ENCODE measurements at regions not wholly inside any gene's neighbourhood (a gene's known extent, or its start where the extent isn't known, plus 50 kb on each side); places are given as distances from the start of the nearest gene placed in this dataset.
"Not testable (repeated sequence)": the region's sequence is repeated elsewhere in the genome, so short reads cannot be mapped to it uniquely, and the experiment has no call there.

DNA sequence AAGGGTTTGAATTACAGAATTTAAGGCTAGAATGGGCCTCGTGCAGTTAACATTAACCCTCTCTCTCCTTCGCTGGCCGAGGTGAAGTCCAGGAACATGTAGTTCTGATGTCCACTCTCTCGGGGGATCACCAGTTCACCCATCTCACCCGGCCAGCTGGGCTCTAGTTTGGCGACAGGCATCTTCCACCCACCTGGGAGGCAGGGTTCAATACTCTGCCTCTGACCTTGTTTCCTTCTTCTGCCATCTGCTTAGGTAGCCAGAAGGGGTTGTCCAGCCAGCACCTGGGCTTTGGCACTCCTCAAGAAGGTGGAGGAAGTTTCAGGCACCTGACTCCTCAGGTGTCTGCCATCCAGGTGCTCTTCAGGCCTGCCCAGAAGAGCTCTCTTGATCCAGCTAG is 2857.8 kb downstream of the RPIA start:
- H3K27me3 Mint-ChIP-seq (ENCODE audit: low read depth, unreplicated experiment); H3K4me3 Mint-ChIP-seq (ENCODE audit: unreplicated experiment); H4K20me1 ChIP-seq (ENCODE audit: insufficient read depth, low read length); H3K36me3 ChIP-seq (ENCODE audit: insufficient read depth, low read length); H3K9me3 ChIP-seq (ENCODE audit: insufficient read depth, low read depth, low read length); H3K27ac ChIP-seq (ENCODE audit: low read depth, low read length); H3K27ac Mint-ChIP-seq (ENCODE audit: unreplicated experiment); H3K9ac ChIP-seq (ENCODE audit: low read length); H2AFZ ChIP-seq (ENCODE audit: low read depth, low read length); DNase-seq (ENCODE audit: low read depth); H3K4me1 ChIP-seq (ENCODE audit: insufficient read depth, low read length); FAIRE-seq; H3K4me3 ChIP-seq (ENCODE audit: insufficient read depth, low read depth, low read length); H3K4me1 Mint-ChIP-seq (ENCODE audit: low read depth, unreplicated experiment); H3K79me2 ChIP-seq (ENCODE audit: insufficient read depth, low read length); H3K9me3 Mint-ChIP-seq (ENCODE audit: unreplicated experiment); H3K27me3 ChIP-seq (ENCODE audit: insufficient read depth, low read length); H3K4me2 ChIP-seq (ENCODE audit: low read length); H3K36me3 Mint-ChIP-seq (ENCODE audit: low read depth, unreplicated experiment): not testable (repeated sequence)

DNA sequence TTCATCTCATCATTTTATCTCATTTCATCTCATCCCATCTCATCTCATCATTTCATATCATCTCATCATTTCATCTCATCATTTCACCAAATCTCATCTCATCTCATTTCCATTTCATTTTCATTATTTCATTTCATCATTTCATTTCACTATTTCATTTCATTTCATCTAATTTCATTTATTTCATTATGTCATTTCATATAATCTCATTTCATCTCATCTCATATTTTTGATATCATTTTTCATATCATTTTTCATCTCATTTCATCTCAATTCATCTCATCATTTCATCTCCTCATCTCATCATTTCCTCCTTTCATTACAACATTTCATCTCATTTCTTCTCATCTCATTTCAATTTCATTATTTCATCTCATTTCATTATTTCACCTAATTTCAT is 2866.8 kb downstream of the RPIA start:
- H3K4me1 ChIP-seq (ENCODE audit: insufficient read depth, low read length); FAIRE-seq; H3K27me3 Mint-ChIP-seq (ENCODE audit: low read depth, unreplicated experiment); H3K4me1 Mint-ChIP-seq (ENCODE audit: low read depth, unreplicated experiment); H3K4me3 ChIP-seq (ENCODE audit: insufficient read depth, low read depth, low read length); H3K79me2 ChIP-seq (ENCODE audit: insufficient read depth, low read length); H3K36me3 Mint-ChIP-seq (ENCODE audit: low read depth, unreplicated experiment); H3K27me3 ChIP-seq (ENCODE audit: insufficient read depth, low read length); H3K36me3 ChIP-seq (ENCODE audit: insufficient read depth, low read length); DNase-seq (ENCODE audit: low read depth); H2AFZ ChIP-seq (ENCODE audit: low read depth, low read length); H3K9me3 ChIP-seq (ENCODE audit: insufficient read depth, low read depth, low read length); H4K20me1 ChIP-seq (ENCODE audit: insufficient read depth, low read length); H3K4me3 Mint-ChIP-seq (ENCODE audit: unreplicated experiment); H3K9ac ChIP-seq (ENCODE audit: low read length); H3K4me2 ChIP-seq (ENCODE audit: low read length); H3K9me3 Mint-ChIP-seq (ENCODE audit: unreplicated experiment); H3K27ac ChIP-seq (ENCODE audit: low read depth, low read length); H3K27ac Mint-ChIP-seq (ENCODE audit: unreplicated experiment): not testable (repeated sequence)

DNA sequence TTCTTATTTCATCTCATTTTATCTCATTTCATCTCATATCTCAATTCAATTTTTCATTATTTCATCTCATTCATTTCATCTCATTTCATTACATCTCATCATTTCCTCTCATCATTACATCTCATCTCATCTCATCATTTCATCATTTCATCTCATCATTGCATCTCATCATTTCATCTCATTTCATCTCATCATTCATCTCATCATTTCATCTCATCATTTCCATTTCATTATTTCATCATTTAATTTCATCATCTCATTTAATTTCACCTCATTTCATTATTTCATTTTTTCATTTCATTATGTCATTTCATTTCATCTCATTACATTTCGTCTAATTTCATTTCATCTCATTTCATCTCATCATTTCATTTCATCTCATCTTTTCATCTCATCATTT is 2867.8 kb downstream of the RPIA start:
- H3K4me1 Mint-ChIP-seq (ENCODE audit: low read depth, unreplicated experiment); H3K4me3 Mint-ChIP-seq (ENCODE audit: unreplicated experiment); H3K36me3 ChIP-seq (ENCODE audit: insufficient read depth, low read length); H4K20me1 ChIP-seq (ENCODE audit: insufficient read depth, low read length); H3K36me3 Mint-ChIP-seq (ENCODE audit: low read depth, unreplicated experiment); H3K27ac ChIP-seq (ENCODE audit: low read depth, low read length); H3K9ac ChIP-seq (ENCODE audit: low read length); H2AFZ ChIP-seq (ENCODE audit: low read depth, low read length); H3K4me2 ChIP-seq (ENCODE audit: low read length); DNase-seq (ENCODE audit: low read depth); H3K4me3 ChIP-seq (ENCODE audit: insufficient read depth, low read depth, low read length); H3K27me3 Mint-ChIP-seq (ENCODE audit: low read depth, unreplicated experiment); H3K9me3 ChIP-seq (ENCODE audit: insufficient read depth, low read depth, low read length); H3K27me3 ChIP-seq (ENCODE audit: insufficient read depth, low read length); H3K9me3 Mint-ChIP-seq (ENCODE audit: unreplicated experiment); FAIRE-seq; H3K4me1 ChIP-seq (ENCODE audit: insufficient read depth, low read length); H3K27ac Mint-ChIP-seq (ENCODE audit: unreplicated experiment); H3K79me2 ChIP-seq (ENCODE audit: insufficient read depth, low read length): not testable (repeated sequence)

DNA sequence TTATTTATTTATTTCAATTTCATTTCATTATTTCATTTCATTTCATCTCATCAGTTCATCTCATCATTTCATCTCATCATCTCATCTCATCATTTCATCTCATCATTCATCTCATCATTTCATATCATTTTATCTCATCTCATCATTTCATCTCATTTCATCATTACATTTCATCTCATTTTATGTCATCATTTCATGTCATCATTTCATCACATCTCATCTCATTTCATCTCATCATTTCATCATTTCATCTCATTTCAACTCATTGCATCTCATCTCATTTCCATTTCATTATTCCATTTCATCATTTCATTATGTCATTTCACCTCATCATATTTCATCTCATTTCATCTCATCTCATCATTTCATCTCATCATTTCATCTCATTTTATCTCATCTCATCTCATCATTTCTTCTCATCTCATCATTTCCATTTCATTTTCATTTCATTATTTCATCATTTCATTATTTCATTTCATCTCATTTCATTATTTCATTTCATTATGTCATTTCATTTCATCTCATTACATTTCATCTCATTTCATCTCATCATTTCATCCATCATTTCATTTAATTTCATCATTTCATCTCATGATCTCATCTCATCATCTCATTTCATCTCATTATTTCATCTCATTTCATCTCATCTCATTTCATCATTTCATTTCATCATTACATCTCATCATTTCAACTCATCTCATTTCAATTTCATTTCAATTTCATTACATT is 2868.6 kb downstream of the RPIA start:
- H3K27ac ChIP-seq (ENCODE audit: low read depth, low read length); H3K27me3 ChIP-seq (ENCODE audit: insufficient read depth, low read length); H3K27ac Mint-ChIP-seq (ENCODE audit: unreplicated experiment); H4K20me1 ChIP-seq (ENCODE audit: insufficient read depth, low read length); H3K4me2 ChIP-seq (ENCODE audit: low read length); H3K4me1 Mint-ChIP-seq (ENCODE audit: low read depth, unreplicated experiment); H3K9me3 ChIP-seq (ENCODE audit: insufficient read depth, low read depth, low read length); H3K4me1 ChIP-seq (ENCODE audit: insufficient read depth, low read length); H3K4me3 Mint-ChIP-seq (ENCODE audit: unreplicated experiment); H3K79me2 ChIP-seq (ENCODE audit: insufficient read depth, low read length); H3K4me3 ChIP-seq (ENCODE audit: insufficient read depth, low read depth, low read length); FAIRE-seq; H3K36me3 ChIP-seq (ENCODE audit: insufficient read depth, low read length); H3K27me3 Mint-ChIP-seq (ENCODE audit: low read depth, unreplicated experiment); H3K36me3 Mint-ChIP-seq (ENCODE audit: low read depth, unreplicated experiment); H3K9me3 Mint-ChIP-seq (ENCODE audit: unreplicated experiment); H3K9ac ChIP-seq (ENCODE audit: low read length); DNase-seq (ENCODE audit: low read depth); H2AFZ ChIP-seq (ENCODE audit: low read depth, low read length): not testable (repeated sequence)

GRCh38 chr2:91562184-91562583 is 2870.7 kb downstream of the RPIA start:
- not testable (repeated sequence) for H2AFZ ChIP-seq (ENCODE audit: low read depth, low read length); H3K4me1 ChIP-seq (ENCODE audit: insufficient read depth, low read length); H3K4me1 Mint-ChIP-seq (ENCODE audit: low read depth, unreplicated experiment); H3K36me3 ChIP-seq (ENCODE audit: insufficient read depth, low read length); H3K27ac Mint-ChIP-seq (ENCODE audit: unreplicated experiment); H3K79me2 ChIP-seq (ENCODE audit: insufficient read depth, low read length); H3K4me3 Mint-ChIP-seq (ENCODE audit: unreplicated experiment); H3K4me2 ChIP-seq (ENCODE audit: low read length); DNase-seq (ENCODE audit: low read depth); H3K4me3 ChIP-seq (ENCODE audit: insufficient read depth, low read depth, low read length); H3K9ac ChIP-seq (ENCODE audit: low read length); H3K36me3 Mint-ChIP-seq (ENCODE audit: low read depth, unreplicated experiment); H3K9me3 ChIP-seq (ENCODE audit: insufficient read depth, low read depth, low read length); H3K27me3 Mint-ChIP-seq (ENCODE audit: low read depth, unreplicated experiment); H3K27ac ChIP-seq (ENCODE audit: low read depth, low read length); H3K27me3 ChIP-seq (ENCODE audit: insufficient read depth, low read length); H3K9me3 Mint-ChIP-seq (ENCODE audit: unreplicated experiment); FAIRE-seq; H4K20me1 ChIP-seq (ENCODE audit: insufficient read depth, low read length)

GRCh38 chr2:91564700-91565099 is 2873.2 kb downstream of the RPIA start:
- H2AFZ ChIP-seq (ENCODE audit: low read depth, low read length); H3K27ac ChIP-seq (ENCODE audit: low read depth, low read length); H3K4me3 Mint-ChIP-seq (ENCODE audit: unreplicated experiment); H3K4me3 ChIP-seq (ENCODE audit: insufficient read depth, low read depth, low read length); H3K36me3 ChIP-seq (ENCODE audit: insufficient read depth, low read length); H3K27me3 ChIP-seq (ENCODE audit: insufficient read depth, low read length); H3K4me2 ChIP-seq (ENCODE audit: low read length); H3K27ac Mint-ChIP-seq (ENCODE audit: unreplicated experiment); H3K4me1 ChIP-seq (ENCODE audit: insufficient read depth, low read length); H3K9me3 Mint-ChIP-seq (ENCODE audit: unreplicated experiment); H3K79me2 ChIP-seq (ENCODE audit: insufficient read depth, low read length); H3K36me3 Mint-ChIP-seq (ENCODE audit: low read depth, unreplicated experiment); H4K20me1 ChIP-seq (ENCODE audit: insufficient read depth, low read length); H3K9ac ChIP-seq (ENCODE audit: low read length); DNase-seq (ENCODE audit: low read depth); FAIRE-seq; H3K9me3 ChIP-seq (ENCODE audit: insufficient read depth, low read depth, low read length); H3K4me1 Mint-ChIP-seq (ENCODE audit: low read depth, unreplicated experiment); H3K27me3 Mint-ChIP-seq (ENCODE audit: low read depth, unreplicated experiment): not testable (repeated sequence)
